ENCODE measurements at regions not wholly inside any gene's neighbourhood (a gene's known extent, or its start where the extent isn't known, plus 50 kb on each side); places are given as distances from the start of the nearest gene placed in this dataset.
"Not testable (repeated sequence)": the region's sequence is repeated elsewhere in the genome, so short reads cannot be mapped to it uniquely, and the experiment has no call there.

DNA sequence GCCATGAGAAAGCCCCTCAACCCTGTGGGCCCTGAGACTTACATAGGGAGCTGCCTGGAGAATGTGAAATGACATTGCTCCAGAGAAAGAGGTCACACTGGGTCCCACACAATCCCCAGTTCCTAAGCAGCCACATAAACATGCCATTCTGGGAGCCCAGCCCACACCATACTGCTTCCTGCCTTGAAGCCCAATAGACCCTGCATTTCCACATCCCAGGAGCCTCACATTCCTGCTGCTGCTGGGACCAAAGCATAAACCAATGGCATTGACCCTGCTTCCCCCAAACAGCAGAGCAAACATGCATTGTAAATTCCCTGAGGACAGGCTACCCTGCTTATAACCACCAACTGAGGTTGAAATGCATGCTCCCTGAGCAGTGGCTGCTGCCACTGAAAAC, 1117.6 kb upstream of the SLC39A10 start:
- H3K27me3 Mint-ChIP-seq (ENCODE audit: low read depth) = no peaks in the 10 kb centered on the region
- no peaks in the 10 kb centered on the region for H3K4me1 Mint-ChIP-seq
- H3K27ac Mint-ChIP-seq = no peak overlapping the region
- no peak overlapping the region for H3K4me3 Mint-ChIP-seq
- no peaks in the 10 kb centered on the region for H3K36me3 Mint-ChIP-seq (ENCODE audit: low read depth)
- no peak for TF ChIP-seq CTCF (IDR thresholded peaks at IDR 0.05; ENCODE audit: unreplicated experiment in 3 of 3)
- peaks cover 25% of the 10 kb centered on the region for H3K9me3 Mint-ChIP-seq

DNA sequence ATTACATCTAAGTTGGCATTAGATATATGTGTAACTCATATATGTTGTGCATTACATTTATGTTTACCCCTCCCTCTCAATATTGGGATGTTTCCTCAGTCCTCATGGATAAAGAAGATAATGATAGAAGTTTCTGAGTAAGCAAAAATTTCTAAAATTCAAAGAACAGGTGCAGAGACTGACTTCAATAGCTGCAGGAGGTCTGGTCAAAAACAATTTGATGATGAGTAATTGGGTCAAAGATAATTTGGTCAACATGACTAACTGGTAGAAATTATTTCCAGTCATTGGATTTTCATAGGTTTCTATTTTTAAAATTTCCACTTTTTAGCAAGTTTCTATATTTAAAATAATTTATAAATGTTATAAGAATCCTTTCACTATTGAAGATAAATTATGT, 1130.9 kb upstream of the SLC39A10 start:
- Mint-ChIP-seq H3K9me3 (no peaks in the 10 kb centered on the region), H3K27me3 (ENCODE audit: low read depth) (no peaks in the 10 kb centered on the region), H3K4me3 (no peak overlapping the region), H3K27ac (no peak overlapping the region), H3K36me3 (ENCODE audit: low read depth) (no peaks in the 10 kb centered on the region), H3K4me1 (no peaks in the 10 kb centered on the region)
- no peak for TF ChIP-seq CTCF (IDR thresholded peaks at IDR 0.05; ENCODE audit: unreplicated experiment in 3 of 3)

DNA sequence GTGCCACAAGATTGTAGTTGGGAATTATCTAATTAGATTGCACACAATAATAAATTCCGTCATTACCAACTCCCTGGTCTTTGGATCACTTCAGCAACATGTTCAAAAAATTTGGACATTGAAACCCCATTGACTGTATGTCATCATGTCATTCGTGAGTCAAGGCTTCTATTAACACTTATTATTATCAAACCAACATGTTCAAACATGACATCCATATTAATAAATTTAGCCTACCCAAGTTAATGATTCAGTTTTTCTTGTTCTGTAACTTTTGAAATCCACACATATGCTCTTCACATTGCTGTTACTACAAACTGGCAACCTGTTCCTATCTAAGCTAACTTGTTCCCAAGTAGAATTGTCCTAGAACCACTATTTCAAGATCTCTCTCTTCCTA, 1142.7 kb upstream of the SLC39A10 start:
- Mint-ChIP-seq H3K36me3 (ENCODE audit: low read depth) (no peaks in the 10 kb centered on the region), H3K27ac (no peak overlapping the region), H3K27me3 (ENCODE audit: low read depth) (no peaks in the 10 kb centered on the region), H3K4me1 (no peaks in the 10 kb centered on the region), H3K9me3 (no peaks in the 10 kb centered on the region), H3K4me3 (no peak overlapping the region)
- TF ChIP-seq CTCF (IDR thresholded peaks at IDR 0.05; ENCODE audit: unreplicated experiment in 3 of 3) = no peak

DNA sequence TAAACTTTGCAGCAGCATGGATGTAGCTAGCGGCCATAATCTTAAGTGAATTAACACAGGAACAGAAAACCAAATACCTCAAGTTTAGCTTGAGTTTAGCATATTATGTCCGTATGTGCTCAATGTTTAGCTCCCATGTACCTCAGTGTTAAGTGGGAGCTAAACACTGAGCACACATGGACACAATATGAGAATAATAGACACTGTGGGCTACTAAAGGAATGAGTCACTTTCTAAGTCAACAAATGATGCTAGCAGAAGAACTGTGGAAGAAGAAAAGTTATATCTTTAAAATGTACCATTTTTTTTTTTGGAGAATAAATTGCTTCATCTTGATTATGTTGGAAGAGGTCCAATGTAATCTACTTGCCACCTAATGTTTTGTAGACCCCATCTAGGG, 1146.0 kb upstream of the SLC39A10 start:
- not testable (repeated sequence) for H3K27ac Mint-ChIP-seq; H3K36me3 Mint-ChIP-seq (ENCODE audit: low read depth); H3K4me1 Mint-ChIP-seq; H3K9me3 Mint-ChIP-seq; H3K4me3 Mint-ChIP-seq; H3K27me3 Mint-ChIP-seq (ENCODE audit: low read depth)

- H3K27ac Mint-ChIP-seq; H3K36me3 Mint-ChIP-seq (ENCODE audit: low read depth); H3K9me3 Mint-ChIP-seq; H3K4me1 Mint-ChIP-seq; H3K27me3 Mint-ChIP-seq (ENCODE audit: low read depth); H3K4me3 Mint-ChIP-seq: not testable (repeated sequence)
These were observed 1152.2 kb upstream of the SLC39A10 start for GRCh38 chr2:194504876-194505275.

- H3K36me3 Mint-ChIP-seq (ENCODE audit: low read depth) = no peaks in the 10 kb centered on the region
- H3K4me1 Mint-ChIP-seq = no peaks in the 10 kb centered on the region
- no peak overlapping the region for H3K27ac Mint-ChIP-seq
- H3K4me3 Mint-ChIP-seq = no peak overlapping the region
- TF ChIP-seq CTCF (IDR thresholded peaks at IDR 0.05; ENCODE audit: unreplicated experiment in 3 of 3) = no peak
- H3K27me3 Mint-ChIP-seq (ENCODE audit: low read depth) = no peaks in the 10 kb centered on the region
- no peaks in the 10 kb centered on the region for H3K9me3 Mint-ChIP-seq
These were observed 1162.0 kb upstream of the SLC39A10 start for GRCh38 chr2:194495046-194495445.

DNA sequence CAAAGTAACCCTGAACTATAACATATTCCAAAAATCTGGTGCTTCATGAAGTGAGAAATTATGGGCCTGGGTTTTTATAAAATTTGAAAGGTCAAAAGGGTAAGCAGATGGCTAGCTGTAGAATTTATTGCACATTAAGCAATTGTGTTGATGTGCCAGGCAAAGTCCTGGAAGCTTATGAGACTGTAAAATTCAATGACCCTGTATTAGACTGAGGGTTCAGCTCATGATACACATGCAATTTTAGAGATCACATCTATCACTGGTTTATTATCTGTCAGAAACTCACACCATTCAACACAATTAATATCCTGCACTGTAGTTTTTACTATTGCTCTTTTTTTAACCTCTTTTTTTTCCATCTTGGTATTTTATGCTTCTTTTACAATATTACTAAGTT, 1162.6 kb upstream of the SLC39A10 start:
- no peak for TF ChIP-seq CTCF (IDR thresholded peaks at IDR 0.05; ENCODE audit: unreplicated experiment in 3 of 3)
- Mint-ChIP-seq H3K4me3 (no peak overlapping the region), H3K36me3 (ENCODE audit: low read depth) (no peaks in the 10 kb centered on the region)

More for the DNA sequence above, 1162.6 kb upstream of the SLC39A10 start:
- Mint-ChIP-seq H3K27ac (no peak overlapping the region), H3K27me3 (ENCODE audit: low read depth) (no peaks in the 10 kb centered on the region), H3K9me3 (no peaks in the 10 kb centered on the region), H3K4me1 (no peaks in the 10 kb centered on the region)
